NB4 (cell line): ENCODE measurements at regions not wholly inside any gene's neighbourhood (a gene's known extent, or its start where the extent isn't known, plus 50 kb on each side); places are given as distances from the start of the nearest gene placed in this dataset.

Source experiments
- MYC ChIP-seq: IDR thresholded peaks from 2 replicates; pipeline ENCODE4 v1.6.1; 2011; ENCODE audit warnings: low read depth, low read length
- POLR2A ChIP-seq: IDR thresholded peaks from 2 replicates; pipeline ENCODE4 v1.6.1; 2011; ENCODE audit warnings: mild to moderate bottlenecking; ENCODE audit not compliant: insufficient read length; ENCODE audit errors: extremely low read depth
- TF ChIP-seq, protein P1 (sequence below): IDR thresholded peaks from one replicate; pipeline ENCODE4 v1.5.1; 2012; ENCODE audit warnings: low read depth, low read length
- TF ChIP-seq, protein P2 (sequence below): IDR thresholded peaks from 2 replicates; pipeline ENCODE4 v1.6.1; 2011; ENCODE audit warnings: low read depth, low read length

DNA sequence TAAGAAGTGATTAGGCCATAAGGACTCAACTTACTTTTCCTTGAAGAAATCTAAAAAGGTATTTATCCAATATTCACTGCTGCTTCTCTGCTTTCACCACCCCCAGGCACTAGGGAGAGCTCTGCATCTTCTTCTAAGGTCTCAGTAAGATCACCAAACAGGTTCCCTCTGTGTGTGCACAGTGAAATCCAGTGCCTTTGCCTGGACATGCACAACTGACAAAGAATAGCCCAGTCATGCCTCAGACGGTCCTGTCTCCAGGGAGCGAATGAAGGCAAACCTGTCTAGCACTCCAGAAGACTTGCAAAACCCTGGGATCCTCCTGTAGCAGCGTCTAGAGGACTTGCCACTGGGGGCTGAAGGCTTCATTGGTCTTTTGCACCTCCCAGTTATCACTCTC is 344.5 kb upstream of the LRATD1 start:
- TF ChIP-seq, protein P1, sequence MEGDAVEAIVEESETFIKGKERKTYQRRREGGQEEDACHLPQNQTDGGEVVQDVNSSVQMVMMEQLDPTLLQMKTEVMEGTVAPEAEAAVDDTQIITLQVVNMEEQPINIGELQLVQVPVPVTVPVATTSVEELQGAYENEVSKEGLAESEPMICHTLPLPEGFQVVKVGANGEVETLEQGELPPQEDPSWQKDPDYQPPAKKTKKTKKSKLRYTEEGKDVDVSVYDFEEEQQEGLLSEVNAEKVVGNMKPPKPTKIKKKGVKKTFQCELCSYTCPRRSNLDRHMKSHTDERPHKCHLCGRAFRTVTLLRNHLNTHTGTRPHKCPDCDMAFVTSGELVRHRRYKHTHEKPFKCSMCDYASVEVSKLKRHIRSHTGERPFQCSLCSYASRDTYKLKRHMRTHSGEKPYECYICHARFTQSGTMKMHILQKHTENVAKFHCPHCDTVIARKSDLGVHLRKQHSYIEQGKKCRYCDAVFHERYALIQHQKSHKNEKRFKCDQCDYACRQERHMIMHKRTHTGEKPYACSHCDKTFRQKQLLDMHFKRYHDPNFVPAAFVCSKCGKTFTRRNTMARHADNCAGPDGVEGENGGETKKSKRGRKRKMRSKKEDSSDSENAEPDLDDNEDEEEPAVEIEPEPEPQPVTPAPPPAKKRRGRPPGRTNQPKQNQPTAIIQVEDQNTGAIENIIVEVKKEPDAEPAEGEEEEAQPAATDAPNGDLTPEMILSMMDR: no peak
- TF ChIP-seq MYC (no peak), POLR2A (no peak)
- TF ChIP-seq, protein P2, sequence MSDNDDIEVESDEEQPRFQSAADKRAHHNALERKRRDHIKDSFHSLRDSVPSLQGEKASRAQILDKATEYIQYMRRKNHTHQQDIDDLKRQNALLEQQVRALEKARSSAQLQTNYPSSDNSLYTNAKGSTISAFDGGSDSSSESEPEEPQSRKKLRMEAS: no peak
